ENCODE measurements at regions not wholly inside any gene's neighbourhood (a gene's known extent, or its start where the extent isn't known, plus 50 kb on each side); places are given as distances from the start of the nearest gene placed in this dataset.

DNA sequence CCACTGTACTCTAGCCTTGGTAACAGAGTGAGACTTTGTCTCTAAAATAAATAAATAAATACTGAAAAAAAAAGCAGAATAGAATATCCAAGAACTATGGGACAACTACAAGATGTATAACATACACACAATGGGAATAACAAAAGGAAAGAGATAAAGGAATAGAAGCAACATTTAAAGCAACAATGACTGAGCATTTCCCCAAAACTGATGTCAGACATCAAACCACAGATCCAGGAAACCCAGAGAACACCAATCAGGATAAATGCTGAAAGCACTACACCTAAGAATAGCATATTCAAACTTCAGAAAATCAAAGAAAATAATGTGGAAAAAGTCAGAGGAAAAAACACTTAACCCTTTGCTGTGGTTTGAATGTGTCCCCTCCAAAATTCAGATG is 436.4 kb downstream of the ACTL7B start:
- Histone ChIP-seq H4K12ac (ENCODE audit: low read depth, low read length) (no peak overlapping the region), H3K14ac (ENCODE audit: low read length) (no peak overlapping the region), H3K4ac (ENCODE audit: low read depth, low read length) (no peak overlapping the region), H2BK12ac (ENCODE audit: low read length) (no peak overlapping the region), H3K9me3 (ENCODE audit: insufficient read depth, low read depth, low read length) (peaks cover 2% of the 10 kb centered on the region), H2AFZ (ENCODE audit: insufficient read depth, low read length, poor library complexity) (no peak overlapping the region), H4K8ac (ENCODE audit: low read depth, low read length) (no peak overlapping the region), H3K4me1 (ENCODE audit: control insufficient read depth in 1 of 2, insufficient read depth in 2 of 2, low read length in 2 of 2) (peaks cover 0 to 2% of the 10 kb centered on the region in 2 experiments), H3K27me3 (ENCODE audit: insufficient read depth, low read length) (no peaks in the 10 kb centered on the region), H3K4me2 (ENCODE audit: low read length) (no peak overlapping the region), H3K36me3 (ENCODE audit: control insufficient read depth in 1 of 2, insufficient read depth in 2 of 2, low read length in 2 of 2) (no peaks in the 10 kb centered on the region), H3K23ac (ENCODE audit: low read length) (no peak overlapping the region), H2BK5ac (ENCODE audit: low read depth, low read length, poor library complexity) (no peak overlapping the region), H3K79me2 (ENCODE audit: control insufficient read depth, insufficient read depth, low read length, poor library complexity) (no peaks in the 10 kb centered on the region), H3K9ac (ENCODE audit: low read length) (no peak overlapping the region), H3K18ac (ENCODE audit: low read length) (no peak overlapping the region), H3K27ac (ENCODE audit: low read depth, low read length) (no peak overlapping the region), H2BK120ac (ENCODE audit: insufficient read depth, low read length, poor library complexity) (no peak overlapping the region), H3K79me1 (ENCODE audit: low read length) (no peaks in the 10 kb centered on the region), H4K91ac (ENCODE audit: low read depth, low read length) (no peak overlapping the region), H2AK5ac (ENCODE audit: low read length) (no peak overlapping the region), H3K4me3 (ENCODE audit: low read depth, low read length) (no peak overlapping the region)
- DNase-seq, result no peak

GRCh38 chr9:108417726-108418125 is 438.1 kb downstream of the ACTL7B start:
- Histone ChIP-seq H3K4me3 (ENCODE audit: low read depth, low read length) (no peak overlapping the region), H2AFZ (ENCODE audit: insufficient read depth, low read length, poor library complexity) (no peak overlapping the region), H2AK5ac (ENCODE audit: low read length) (no peak overlapping the region), H3K4me1 (ENCODE audit: control insufficient read depth in 1 of 2, insufficient read depth in 2 of 2, low read length in 2 of 2) (peaks cover 0 to under 1% of the 10 kb centered on the region in 2 experiments), H2BK120ac (ENCODE audit: insufficient read depth, low read length, poor library complexity) (no peak overlapping the region), H4K12ac (ENCODE audit: low read depth, low read length) (no peak overlapping the region), H4K8ac (ENCODE audit: low read depth, low read length) (no peak overlapping the region), H3K4ac (ENCODE audit: low read depth, low read length) (no peak overlapping the region), H3K18ac (ENCODE audit: low read length) (no peak overlapping the region), H3K79me1 (ENCODE audit: low read length) (no peaks in the 10 kb centered on the region), H3K27ac (ENCODE audit: low read depth, low read length) (no peak overlapping the region), H2BK5ac (ENCODE audit: low read depth, low read length, poor library complexity) (no peak overlapping the region), H3K27me3 (ENCODE audit: insufficient read depth, low read length) (no peaks in the 10 kb centered on the region), H3K14ac (ENCODE audit: low read length) (no peak overlapping the region), H3K9me3 (ENCODE audit: insufficient read depth, low read depth, low read length) (no peaks in the 10 kb centered on the region), H3K4me2 (ENCODE audit: low read length) (no peak overlapping the region), H3K9ac (ENCODE audit: low read length) (no peak overlapping the region), H4K91ac (ENCODE audit: low read depth, low read length) (no peak overlapping the region), H3K23ac (ENCODE audit: low read length) (no peak overlapping the region), H2BK12ac (ENCODE audit: low read length) (no peak overlapping the region), H3K36me3 (ENCODE audit: control insufficient read depth in 1 of 2, insufficient read depth in 2 of 2, low read length in 2 of 2) (no peaks in the 10 kb centered on the region), H3K79me2 (ENCODE audit: control insufficient read depth, insufficient read depth, low read length, poor library complexity) (no peaks in the 10 kb centered on the region)
- WGBS (ENCODE audit: extremely low coverage, insufficient coverage, insufficient read length), result no CpG with 5 or more reads among the region's 1 CpG
- DNase-seq, result no peak

- Histone ChIP-seq H2BK120ac (ENCODE audit: insufficient read depth, low read length, poor library complexity) (no peak overlapping the region), H3K4ac (ENCODE audit: low read depth, low read length) (no peak overlapping the region)
These were observed 438.5 kb downstream of the ACTL7B start for GRCh38 chr9:108417312-108417711.

GRCh38 chr9:108416324-108416723 is 439.5 kb downstream of the ACTL7B start:
- no peak overlapping the region for H3K4me2 ChIP-seq (ENCODE audit: low read length)
- WGBS (ENCODE audit: extremely low coverage, insufficient coverage, insufficient read length), result no CpG with 5 or more reads among the region's 2 CpGs
- no peak overlapping the region for H4K8ac ChIP-seq (ENCODE audit: low read depth, low read length)

More at GRCh38 chr9:108417312-108417711, 438.5 kb downstream of the ACTL7B start:
- Histone ChIP-seq H2AK5ac (ENCODE audit: low read length) (no peak overlapping the region), H3K23ac (ENCODE audit: low read length) (no peak overlapping the region), H3K9ac (ENCODE audit: low read length) (no peak overlapping the region), H3K27ac (ENCODE audit: low read depth, low read length) (no peak overlapping the region), H3K36me3 (ENCODE audit: control insufficient read depth in 1 of 2, insufficient read depth in 2 of 2, low read length in 2 of 2) (no peaks in the 10 kb centered on the region), H3K9me3 (ENCODE audit: insufficient read depth, low read depth, low read length) (no peaks in the 10 kb centered on the region), H3K18ac (ENCODE audit: low read length) (no peak overlapping the region), H3K4me1 (ENCODE audit: control insufficient read depth in 1 of 2, insufficient read depth in 2 of 2, low read length in 2 of 2) (peaks cover 0 to 3% of the 10 kb centered on the region in 2 experiments), H4K91ac (ENCODE audit: low read depth, low read length) (no peak overlapping the region), H3K79me2 (ENCODE audit: control insufficient read depth, insufficient read depth, low read length, poor library complexity) (no peaks in the 10 kb centered on the region), H3K4me2 (ENCODE audit: low read length) (no peak overlapping the region), H3K14ac (ENCODE audit: low read length) (no peak overlapping the region), H3K4me3 (ENCODE audit: low read depth, low read length) (no peak overlapping the region), H4K8ac (ENCODE audit: low read depth, low read length) (no peak overlapping the region), H3K27me3 (ENCODE audit: insufficient read depth, low read length) (no peaks in the 10 kb centered on the region), H3K79me1 (ENCODE audit: low read length) (no peaks in the 10 kb centered on the region), H4K12ac (ENCODE audit: low read depth, low read length) (no peak overlapping the region), H2BK5ac (ENCODE audit: low read depth, low read length, poor library complexity) (no peak overlapping the region), H2AFZ (ENCODE audit: insufficient read depth, low read length, poor library complexity) (no peak overlapping the region), H2BK12ac (ENCODE audit: low read length) (no peak overlapping the region)
- WGBS (ENCODE audit: extremely low coverage, insufficient coverage, insufficient read length), result no CpG with 5 or more reads among the region's 1 CpG
- DNase-seq, result no peak

More at GRCh38 chr9:108416324-108416723, 439.5 kb downstream of the ACTL7B start:
- H3K18ac ChIP-seq (ENCODE audit: low read length), result no peak overlapping the region
- H3K4ac ChIP-seq (ENCODE audit: low read depth, low read length), result no peak overlapping the region
- H2BK12ac ChIP-seq (ENCODE audit: low read length), result no peak overlapping the region
- H4K91ac ChIP-seq (ENCODE audit: low read depth, low read length), result no peak overlapping the region
- H2BK5ac ChIP-seq (ENCODE audit: low read depth, low read length, poor library complexity), result no peak overlapping the region
- no peak overlapping the region for H2BK120ac ChIP-seq (ENCODE audit: insufficient read depth, low read length, poor library complexity)
- H2AFZ ChIP-seq (ENCODE audit: insufficient read depth, low read length, poor library complexity), result no peak overlapping the region
- H3K9ac ChIP-seq (ENCODE audit: low read length), result no peak overlapping the region
- DNase-seq, result no peak
- H3K79me2 ChIP-seq (ENCODE audit: control insufficient read depth, insufficient read depth, low read length, poor library complexity), result no peaks in the 10 kb centered on the region
- H3K23ac ChIP-seq (ENCODE audit: low read length), result no peak overlapping the region
- H3K14ac ChIP-seq (ENCODE audit: low read length), result no peak overlapping the region
- H3K79me1 ChIP-seq (ENCODE audit: low read length), result no peaks in the 10 kb centered on the region
- H2AK5ac ChIP-seq (ENCODE audit: low read length), result no peak overlapping the region
- H3K27me3 ChIP-seq (ENCODE audit: insufficient read depth, low read length), result no peaks in the 10 kb centered on the region
- no peaks in the 10 kb centered on the region for H3K36me3 ChIP-seq (ENCODE audit: control insufficient read depth in 1 of 2, insufficient read depth in 2 of 2, low read length in 2 of 2)
- H3K27ac ChIP-seq (ENCODE audit: low read depth, low read length), result no peak overlapping the region
- peaks cover 0 to 3% of the 10 kb centered on the region in 2 experiments for H3K4me1 ChIP-seq (ENCODE audit: control insufficient read depth in 1 of 2, insufficient read depth in 2 of 2, low read length in 2 of 2)
- no peaks in the 10 kb centered on the region for H3K9me3 ChIP-seq (ENCODE audit: insufficient read depth, low read depth, low read length)
- no peak overlapping the region for H3K4me3 ChIP-seq (ENCODE audit: low read depth, low read length)
- H4K12ac ChIP-seq (ENCODE audit: low read depth, low read length), result no peak overlapping the region
